D341Med (cell line): ENCODE measurements at regions not wholly inside any gene's neighbourhood (a gene's known extent, or its start where the extent isn't known, plus 50 kb on each side); places are given as distances from the start of the nearest gene placed in this dataset.
"Not testable (repeated sequence)": the region's sequence is repeated elsewhere in the genome, so short reads cannot be mapped to it uniquely, and the experiment has no call there.

Experiments
- DNase-seq: peaks from one replicate; pipeline ENCODE4 v3.0.0; 2012; ENCODE audit warnings: low spot score

DNA sequence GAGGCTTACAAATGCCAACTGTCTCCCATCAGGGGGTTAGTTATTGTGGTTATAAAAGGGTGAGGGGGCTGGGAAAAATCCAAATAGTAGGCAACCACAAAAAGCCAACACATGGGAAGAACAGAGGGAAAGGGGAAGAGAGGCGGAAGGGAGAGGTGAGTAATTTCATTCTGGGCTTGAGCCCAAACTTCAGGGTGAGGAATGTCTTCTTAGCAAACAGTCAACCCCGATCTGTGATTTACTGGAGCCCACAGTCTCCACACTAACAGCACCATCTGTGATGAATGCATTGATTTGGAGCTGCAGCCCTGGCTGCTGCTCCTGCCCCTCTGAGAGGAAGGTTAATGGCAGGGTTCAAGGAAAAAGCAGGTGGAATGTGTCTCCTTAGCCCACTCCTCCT is 162.2 kb upstream of the GPR101 start:
- DNase-seq, result no peak

DNA sequence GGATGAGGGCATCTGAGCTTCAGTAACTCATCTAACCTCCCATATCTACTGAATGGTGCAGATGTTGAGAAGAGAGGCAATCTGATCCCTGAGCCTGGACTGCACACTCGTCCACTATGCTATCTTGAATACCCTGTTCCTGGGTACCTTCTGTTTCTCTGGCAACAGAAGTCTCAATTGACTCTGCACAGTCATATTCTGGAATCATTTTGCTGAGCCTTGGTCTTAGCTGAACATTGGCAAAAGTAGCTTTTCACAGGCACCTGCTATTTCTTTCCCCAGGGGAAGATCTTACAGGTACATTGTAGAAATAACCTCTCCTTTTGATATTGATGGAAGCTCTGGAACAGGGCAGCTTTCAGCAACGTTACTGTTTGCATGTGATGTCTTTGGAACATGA is 161.5 kb upstream of the GPR101 start:
- no peak for DNase-seq

DNA sequence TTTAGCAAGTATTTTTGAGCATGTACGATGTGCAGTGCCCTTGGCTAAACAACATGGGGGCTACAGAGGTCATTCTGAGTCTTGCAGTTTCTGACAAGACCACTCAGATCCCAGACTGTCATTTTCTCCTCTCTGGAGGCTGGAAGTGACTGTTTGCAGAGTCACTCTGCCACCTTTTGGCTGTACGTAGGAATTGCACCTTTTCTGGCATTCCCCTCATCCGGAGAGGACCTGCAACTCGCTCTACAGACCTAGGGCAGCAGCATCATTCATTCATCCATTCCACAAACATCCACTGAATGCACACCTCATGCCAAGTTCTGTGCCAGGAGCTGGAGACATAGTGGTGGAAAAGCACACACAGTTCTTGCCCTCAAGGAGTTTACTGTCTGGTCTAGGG is 160.4 kb upstream of the GPR101 start:
- DNase-seq, result peak; percentile 52

GRCh38 chrX:137187540-137187939 is 153.7 kb upstream of the GPR101 start:
- DNase-seq, result no peak

DNA sequence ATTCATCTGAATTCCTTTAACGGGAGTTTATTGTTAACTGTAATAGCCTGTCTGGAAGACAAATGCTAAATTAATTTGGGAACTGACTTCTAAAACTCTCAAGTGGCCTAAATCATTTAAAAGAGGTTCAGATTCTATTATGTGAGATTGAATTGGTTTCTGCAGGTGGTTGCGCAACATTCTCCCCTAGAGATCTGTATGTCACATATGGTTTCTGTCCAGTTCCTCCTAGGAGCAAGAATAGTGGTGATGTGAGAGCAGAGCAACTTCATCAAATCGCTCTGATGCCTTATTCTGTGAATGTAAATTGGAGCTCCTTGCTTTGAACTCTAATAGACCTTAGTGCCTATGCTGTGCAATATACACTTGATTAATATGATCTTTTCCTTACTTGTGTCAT is 144.6 kb upstream of the GPR101 start:
- no peak for DNase-seq

- DNase-seq, result no peak
Observed at GRCh38 chrX:137172317-137172948, 138.6 kb upstream of the GPR101 start.

GRCh38 chrX:137171626-137172025 is 137.8 kb upstream of the GPR101 start:
- no peak for DNase-seq

DNA sequence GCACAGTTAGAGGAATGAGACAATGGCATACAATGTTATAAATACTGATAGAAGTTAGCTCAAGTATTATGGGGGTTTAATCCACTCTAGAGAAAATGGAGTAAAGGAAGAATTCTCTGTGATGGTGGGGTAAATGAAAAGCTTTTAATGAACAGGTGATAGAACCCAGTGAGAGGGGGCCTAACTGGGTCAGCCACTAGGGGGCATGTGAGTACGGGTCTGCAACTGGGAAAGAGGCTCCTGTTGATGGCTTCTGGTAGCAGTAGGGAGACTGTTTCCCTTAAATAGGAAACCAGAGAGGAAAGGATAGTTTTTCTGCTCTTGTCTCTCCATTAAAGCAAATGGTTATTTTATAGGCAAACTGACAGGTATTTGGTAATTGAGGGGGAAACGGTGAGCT is 132.8 kb upstream of the GPR101 start:
- peak; percentile 24 for DNase-seq

DNA sequence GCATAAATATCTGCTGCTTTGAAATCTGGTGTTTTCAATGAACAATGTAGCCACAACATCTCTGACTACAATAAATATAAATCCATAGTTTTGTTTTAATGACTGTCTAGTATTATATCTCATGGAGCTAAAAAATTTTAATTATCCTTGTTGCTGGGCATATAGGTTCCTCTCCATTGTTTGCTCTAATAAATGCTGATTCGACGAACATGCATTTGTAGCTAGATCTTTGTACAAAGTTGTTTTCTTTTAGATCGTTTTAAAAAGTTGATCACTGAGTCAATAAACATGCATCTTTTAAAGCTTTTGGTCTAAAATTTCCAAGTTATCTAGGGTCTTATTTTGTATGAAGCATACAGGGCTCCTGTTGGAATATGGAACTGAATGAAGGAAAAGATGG is 130.5 kb upstream of the GPR101 start:
- no peak for DNase-seq

- DNase-seq, result no peak
Observed at GRCh38 chrX:137151403-137151802, 117.6 kb upstream of the GPR101 start.

GRCh38 chrX:137143864-137144263 is 110.1 kb upstream of the GPR101 start:
- DNase-seq, result no peak

DNA sequence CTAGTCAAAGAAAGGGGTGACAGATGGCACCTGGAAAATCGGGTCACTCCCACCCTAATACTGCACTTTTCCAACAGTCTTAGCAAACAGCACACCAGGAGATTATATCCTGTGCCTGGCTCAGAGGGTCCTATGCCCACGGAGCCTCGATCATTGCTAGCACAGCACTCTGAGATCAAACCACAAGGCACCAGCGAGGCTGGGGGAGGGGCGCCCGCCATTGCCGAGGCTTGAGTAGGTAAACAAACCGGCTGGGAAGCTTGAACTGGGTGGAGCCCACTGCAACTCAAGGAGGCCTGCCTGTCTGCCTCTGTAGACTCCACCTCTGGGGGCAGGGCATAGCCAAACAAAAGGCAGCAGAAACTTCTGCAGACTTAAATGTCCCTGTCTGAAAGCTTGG is 88.9 kb upstream of the GPR101 start:
- DNase-seq, result not testable (repeated sequence)

- no peak for DNase-seq
Observed at GRCh38 chrX:137119049-137119448, 85.3 kb upstream of the GPR101 start.

DNA sequence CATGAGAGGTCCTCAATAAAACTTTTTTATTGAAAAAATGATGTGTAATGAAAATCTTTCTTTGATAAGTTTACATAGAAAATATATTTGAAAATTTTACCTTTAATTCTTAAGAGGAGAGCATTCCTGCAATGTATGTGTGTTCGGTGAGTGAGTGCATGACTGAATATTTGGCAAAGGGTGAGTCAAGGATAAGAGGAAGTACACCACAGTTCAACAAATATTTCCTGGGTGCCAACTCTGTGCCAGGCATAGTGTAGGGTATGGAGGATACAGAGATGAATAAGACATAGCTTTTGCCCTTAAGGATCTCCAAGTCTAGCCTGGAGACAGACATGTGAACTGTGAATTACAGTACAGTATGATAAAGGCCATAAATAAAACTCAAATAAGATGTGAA is 84.7 kb upstream of the GPR101 start:
- DNase-seq, result no peak

DNA sequence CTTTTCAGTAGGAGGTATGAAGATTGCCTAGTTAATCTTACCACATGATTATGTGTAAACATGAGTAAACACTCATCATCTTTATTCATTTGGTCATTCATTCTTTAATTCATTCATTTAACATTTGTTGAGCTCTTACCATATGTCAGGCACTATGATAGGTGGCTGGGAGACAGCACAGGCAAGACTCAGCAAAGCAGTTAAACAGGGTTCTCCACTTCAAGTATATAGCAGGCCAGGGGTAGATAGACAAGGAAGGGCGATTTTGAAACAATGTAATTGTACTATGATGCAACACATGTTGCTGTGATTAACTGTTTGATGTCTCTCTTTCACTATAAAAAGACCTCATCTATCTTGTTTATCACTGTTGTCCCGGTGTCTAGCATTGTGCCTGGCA is 84.3 kb upstream of the GPR101 start:
- DNase-seq, result no peak

DNA sequence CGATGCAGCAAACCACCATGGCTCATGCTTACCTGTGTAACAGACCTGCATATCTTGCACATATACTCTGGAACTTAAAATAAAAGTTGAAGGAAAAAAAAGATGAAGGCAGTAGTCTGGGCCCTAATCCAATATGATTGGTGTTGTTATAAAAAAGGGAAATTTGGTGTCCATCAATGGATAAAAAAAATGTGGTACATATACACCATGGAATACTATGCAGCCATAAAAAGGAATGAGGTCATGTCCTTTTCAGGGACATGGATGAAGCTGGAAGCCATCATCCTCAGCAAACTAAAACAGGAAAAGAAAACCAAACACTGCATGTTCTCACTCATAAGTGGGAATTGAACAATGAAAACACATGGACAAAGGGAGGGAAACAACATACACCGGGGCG is 74.1 kb upstream of the GPR101 start:
- DNase-seq, result not testable (repeated sequence)

DNA sequence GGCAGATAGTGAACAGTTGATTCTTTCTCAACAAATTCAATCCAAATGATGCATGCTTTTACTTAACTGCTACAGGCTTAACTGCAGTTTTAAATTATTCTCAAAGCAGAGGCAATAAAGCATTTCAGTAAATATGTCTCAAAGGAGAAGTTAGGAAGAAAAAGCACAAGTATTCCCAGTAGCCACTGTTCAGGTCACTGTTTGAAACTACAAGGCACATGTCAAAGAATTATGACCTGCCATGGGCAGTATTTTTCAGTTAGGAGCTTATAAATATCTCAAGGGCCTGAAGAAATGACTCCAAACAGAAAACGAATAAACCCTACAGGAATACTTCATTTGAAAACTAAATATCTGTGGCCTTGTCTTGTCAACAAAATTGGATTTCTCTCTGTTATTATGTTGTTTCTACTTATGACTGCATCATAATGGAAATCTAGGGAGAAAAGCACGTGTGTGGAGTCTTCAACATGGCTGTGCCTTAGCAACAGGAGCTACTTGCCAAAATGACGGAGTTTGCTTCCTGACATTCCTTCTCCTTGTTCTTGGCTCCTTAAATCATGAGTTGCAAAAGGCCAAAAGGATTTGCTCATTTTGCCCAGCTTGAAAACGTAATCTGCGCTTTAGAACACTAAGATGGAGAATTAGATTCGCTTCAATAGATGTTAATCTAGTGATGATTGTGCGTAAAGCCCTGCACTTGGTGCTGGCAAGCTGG is 67.6 kb upstream of the GPR101 start:
- no peak for DNase-seq
